Common myeloid progenitor, CD34-positive (primary cell): ENCODE measurements at regions not wholly inside any gene's neighbourhood (a gene's known extent, or its start where the extent isn't known, plus 50 kb on each side); places are given as distances from the start of the nearest gene placed in this dataset.
A peak's percentile ranks its signal among the peaks of the same experiment; 100 is the strongest.

Source experiments
- CTCF ChIA-PET: fragments of 350-600 bp; sonication (Branson Sonifier 250); formaldehyde crosslinking; loops from one replicate; lab custom pipeline; 2021; ENCODE audit warnings: antibody characterized with exemption; lab: Charles Lee
- POLR2A ChIA-PET: fragments of 350-600 bp; sonication (Branson Sonifier 250); formaldehyde crosslinking; loops from one replicate; lab custom pipeline; 2021; ENCODE audit warnings: antibody characterized with exemption; lab: Charles Lee
- DNase-seq, 3 donors: peaks; one replicate each; pipeline versions ENCODE4 v3.0.0 to v3.0.0-alpha.2; 2013
- H3K27ac ChIP-seq, 2 experiments: 1 replicate in 1 of 2; 2 replicates in 1 of 2; pipeline ENCODE4 v1.7.0; 2013; ENCODE audit warnings: inconsistent platforms in 2 of 2, low read length in 2 of 2, mild to moderate bottlenecking in 2 of 2, low read depth in 1 of 2, moderate library complexity in 1 of 2; ENCODE audit not compliant: severe bottlenecking in 2 of 2, insufficient read depth in 1 of 2, poor library complexity in 1 of 2
- H3K27me3 ChIP-seq, 5 experiments: replicated peaks in 2 of 5; 1 replicate in 3 of 5; 2 replicates in 2 of 5; pipeline versions ENCODE4 v1.6.1 to v1.7.0; 2013; ENCODE audit warnings: low read length in 4 of 5, mild to moderate bottlenecking in 2 of 5, moderate library complexity in 2 of 5, inconsistent platforms in 1 of 5; ENCODE audit not compliant: insufficient read depth in 5 of 5, control insufficient read depth in 4 of 5
- H3K36me3 ChIP-seq, 4 experiments: 1 replicate in 2 of 4; 2 replicates in 2 of 4; pipeline versions ENCODE4 v1.6.1 to v1.7.0; 2013; ENCODE audit warnings: low read length in 3 of 4, control low read depth in 1 of 4, mild to moderate bottlenecking in 1 of 4; ENCODE audit not compliant: control insufficient read depth in 4 of 4, insufficient read depth in 4 of 4
- H3K4me1 ChIP-seq, 4 experiments: 1 replicate in 3 of 4; 2 replicates in 1 of 4; pipeline versions ENCODE4 v1.6.1 to v1.7.1; 2013; ENCODE audit warnings: low read length in 3 of 4, mild to moderate bottlenecking in 3 of 4, control low read depth in 1 of 4, inconsistent platforms in 1 of 4, moderate library complexity in 1 of 4; ENCODE audit not compliant: control insufficient read depth in 4 of 4, insufficient read depth in 4 of 4; ENCODE audit errors: control extremely low read depth in 1 of 4
- H3K4me3 ChIP-seq, 7 experiments: 1 replicate in 4 of 7; 2 replicates in 3 of 7; pipeline versions ENCODE4 v1.5.1 to v1.7.0; 2013; ENCODE audit warnings: mild to moderate bottlenecking in 7 of 7, low read length in 6 of 7, moderate library complexity in 6 of 7, inconsistent platforms in 2 of 7, low read depth in 2 of 7, control low read depth in 1 of 7; ENCODE audit not compliant: insufficient read depth in 4 of 7, control insufficient read depth in 1 of 7; ENCODE audit errors: extremely low read depth in 1 of 7
- H3K9me3 ChIP-seq, 5 experiments: 1 replicate in 4 of 5; 2 replicates in 1 of 5; pipeline versions ENCODE4 v1.6.1 to v1.7.1; 2013; ENCODE audit warnings: low read length in 4 of 5, mild to moderate bottlenecking in 2 of 5, inconsistent platforms in 1 of 5, low read depth in 1 of 5, moderate library complexity in 1 of 5; ENCODE audit not compliant: control insufficient read depth in 4 of 5, insufficient read depth in 2 of 5; ENCODE audit errors: control extremely low read depth in 1 of 5
- WGBS: methylation state at CpG from one replicate; pipeline ENCODE4 v1.1.5; 2013; ENCODE audit not compliant: insufficient coverage; 5-methylcytosine and 5-hydroxymethylcytosine counted together

DNA sequence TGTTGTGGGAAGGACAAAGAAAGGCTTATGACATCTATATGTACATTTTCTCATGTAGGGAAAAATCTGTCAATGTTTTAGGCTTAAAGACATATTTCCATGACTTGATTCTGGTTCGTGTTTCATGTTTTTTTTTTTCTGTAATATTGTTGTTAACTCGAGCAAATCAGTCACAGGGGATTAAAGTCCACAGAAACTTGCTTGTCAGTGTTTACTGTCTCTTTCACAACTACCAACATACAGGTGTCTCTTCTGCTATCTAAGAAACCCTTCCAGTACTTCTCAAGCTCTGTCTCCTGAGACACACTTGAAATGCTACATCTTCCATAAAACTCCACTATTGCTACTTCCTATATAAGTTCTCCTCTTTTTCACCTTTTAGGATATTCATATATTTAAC is 130.9 kb upstream of the SLITRK6 start:
- no peak overlapping the region for H3K4me3 ChIP-seq
- no peaks in the 10 kb centered on the region for H3K4me1 ChIP-seq
- no peak for DNase-seq
- WGBS = no CpG with 5 or more reads among the region's 2 CpGs
- no peaks in the 10 kb centered on the region for H3K36me3 ChIP-seq
- H3K9me3 ChIP-seq = no peaks in the 10 kb centered on the region
- H3K27ac ChIP-seq = no peak overlapping the region
- no peaks in the 10 kb centered on the region for H3K27me3 ChIP-seq
- ChIA-PET POLR2A (no interaction called here), CTCF (no interaction called here)

DNA sequence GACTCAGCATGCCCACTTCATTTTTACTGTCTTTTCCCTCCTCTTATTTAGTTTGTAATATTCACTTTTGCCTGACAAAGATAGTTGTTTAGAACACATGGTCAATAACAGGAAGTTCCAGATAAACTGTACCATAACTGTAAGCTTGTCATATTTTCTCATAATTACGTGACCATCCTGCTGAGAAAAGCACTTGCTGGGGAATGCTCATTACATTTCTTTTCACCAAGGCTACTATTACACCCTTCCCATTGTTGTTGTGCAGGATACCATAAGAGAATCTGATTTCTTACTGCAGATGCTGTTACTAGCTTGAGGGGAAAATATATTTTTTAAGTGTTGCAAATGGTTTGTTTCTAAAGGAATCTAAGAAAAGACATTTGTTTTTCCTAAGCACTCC is 111.7 kb upstream of the SLITRK6 start:
- no peak for DNase-seq
- no peak overlapping the region for H3K27ac ChIP-seq
- 100% methylated on average over 1 of the region's 1 CpG for WGBS
- no peaks in the 10 kb centered on the region for H3K4me1 ChIP-seq
- H3K27me3 ChIP-seq = no peaks in the 10 kb centered on the region
- no peak overlapping the region for H3K4me3 ChIP-seq
- CTCF ChIA-PET = interaction anchor here (1.1 kb wide), 1 partner anchor 9 kb away, joined by 3 read pairs; no protein-coding TSS in a partner anchor
- H3K9me3 ChIP-seq = peaks cover 0 to 5% (median 4%) of the 10 kb centered on the region in 5 experiments
- POLR2A ChIA-PET = no interaction called here
- H3K36me3 ChIP-seq = no peaks in the 10 kb centered on the region

DNA sequence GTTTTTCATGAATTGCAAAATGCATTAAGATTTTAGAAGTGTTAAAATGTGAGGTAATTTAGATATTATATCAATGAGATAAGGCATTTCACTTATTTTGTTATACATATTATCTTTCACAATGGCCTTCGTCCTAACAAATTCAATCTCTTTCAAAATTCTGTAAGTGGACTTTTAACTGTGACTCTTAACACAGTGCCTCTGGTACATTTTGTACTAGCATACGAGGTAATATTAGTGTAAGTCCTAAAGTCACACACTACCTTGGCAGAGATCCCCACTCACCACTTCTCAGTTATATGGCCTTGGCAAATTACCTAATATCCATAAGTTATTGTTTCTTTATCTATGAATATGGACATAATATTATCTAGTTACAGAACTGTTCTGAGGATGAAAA is 101.3 kb upstream of the SLITRK6 start:
- H3K4me3 ChIP-seq = no peak overlapping the region
- POLR2A ChIA-PET = no interaction called here
- no peaks in the 10 kb centered on the region for H3K4me1 ChIP-seq
- no peaks in the 10 kb centered on the region for H3K9me3 ChIP-seq
- CTCF ChIA-PET = no interaction called here
- no peaks in the 10 kb centered on the region for H3K27me3 ChIP-seq
- no peak for DNase-seq
- no peak overlapping the region for H3K27ac ChIP-seq
- WGBS = no CpG with 5 or more reads among the region's 2 CpGs
- no peaks in the 10 kb centered on the region for H3K36me3 ChIP-seq

DNA sequence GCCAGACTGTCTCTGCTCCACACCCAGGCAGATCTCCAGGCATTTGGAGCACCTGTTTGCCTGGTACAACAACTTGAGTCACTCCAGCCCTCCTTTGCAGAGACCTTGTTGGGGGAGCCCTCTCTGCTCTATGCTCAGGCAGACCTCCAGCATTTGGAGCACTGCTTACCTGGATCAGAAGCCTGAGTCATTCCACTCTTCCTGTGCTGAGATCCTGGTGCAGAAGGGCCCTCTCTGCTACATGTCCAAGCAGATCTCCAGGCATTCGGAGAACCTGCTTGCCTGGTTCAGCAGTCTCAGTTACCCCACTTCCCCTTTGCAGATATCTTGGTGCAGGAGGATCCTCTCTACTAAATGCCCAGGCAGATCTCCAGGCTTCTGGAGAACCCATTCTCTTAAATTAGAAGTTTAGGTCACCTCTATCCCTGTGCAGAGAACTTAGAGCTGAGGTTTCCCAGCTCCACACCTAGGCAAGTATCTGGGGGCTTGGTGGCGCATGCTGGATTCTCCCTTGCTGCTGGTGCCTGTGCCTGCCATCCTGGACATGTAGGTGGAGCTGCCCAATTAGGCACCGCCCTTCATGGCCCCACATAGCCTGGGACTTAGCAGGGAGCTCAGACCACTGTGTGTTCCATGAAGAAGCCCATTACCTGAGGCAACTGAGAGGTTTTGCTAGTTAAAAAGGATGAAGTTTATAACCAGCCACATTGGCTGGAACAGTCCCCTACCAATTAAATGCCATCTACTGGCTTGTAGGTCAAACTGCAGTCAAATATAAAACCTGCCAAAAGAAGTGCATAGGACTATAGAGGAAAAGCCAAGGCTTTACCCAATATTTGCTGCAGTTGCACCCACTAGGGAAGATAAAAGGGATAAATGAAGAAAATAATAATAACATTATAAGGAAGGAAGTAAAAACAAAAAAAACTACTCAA is 97.6 kb upstream of the SLITRK6 start:
- H3K4me1 ChIP-seq = no peaks in the 10 kb centered on the region
- H3K27me3 ChIP-seq = no peaks in the 10 kb centered on the region
- POLR2A ChIA-PET = no interaction called here
- 94% methylated on average over 2 of the region's 3 CpGs for WGBS
- CTCF ChIA-PET = no interaction called here
- H3K9me3 ChIP-seq = no peaks in the 10 kb centered on the region
- no peak overlapping the region for H3K27ac ChIP-seq
- H3K4me3 ChIP-seq = no peak overlapping the region
- H3K36me3 ChIP-seq = no peaks in the 10 kb centered on the region
- peak in 1 of 3 donors; percentile 2 for DNase-seq

DNA sequence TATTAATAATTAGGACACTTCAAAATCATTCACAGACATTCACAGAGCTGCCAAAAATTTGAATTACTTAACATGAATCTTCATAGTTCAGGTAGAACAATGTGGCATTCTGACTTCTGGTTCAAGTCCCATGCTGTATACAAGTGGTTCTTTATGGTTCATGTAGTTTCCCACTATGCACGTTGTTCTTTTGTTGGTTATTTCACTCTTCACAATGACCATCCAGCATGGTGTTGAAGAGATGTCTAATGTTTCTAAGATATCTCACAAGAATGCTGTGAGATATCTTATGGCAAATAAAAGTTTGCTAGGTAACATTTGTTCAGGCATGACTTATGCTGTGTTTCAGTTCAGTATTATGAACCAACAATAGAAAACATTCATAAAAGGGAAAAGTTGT is 88.2 kb upstream of the SLITRK6 start:
- H3K27me3 ChIP-seq = no peaks in the 10 kb centered on the region
- H3K9me3 ChIP-seq = no peaks in the 10 kb centered on the region
- no peak for DNase-seq
- no CpG with 5 or more reads among the region's 1 CpG for WGBS
- POLR2A ChIA-PET = no interaction called here
- no peak overlapping the region for H3K27ac ChIP-seq
- no peak overlapping the region for H3K4me3 ChIP-seq
- H3K36me3 ChIP-seq = no peaks in the 10 kb centered on the region
- H3K4me1 ChIP-seq = no peaks in the 10 kb centered on the region
- CTCF ChIA-PET = no interaction called here

DNA sequence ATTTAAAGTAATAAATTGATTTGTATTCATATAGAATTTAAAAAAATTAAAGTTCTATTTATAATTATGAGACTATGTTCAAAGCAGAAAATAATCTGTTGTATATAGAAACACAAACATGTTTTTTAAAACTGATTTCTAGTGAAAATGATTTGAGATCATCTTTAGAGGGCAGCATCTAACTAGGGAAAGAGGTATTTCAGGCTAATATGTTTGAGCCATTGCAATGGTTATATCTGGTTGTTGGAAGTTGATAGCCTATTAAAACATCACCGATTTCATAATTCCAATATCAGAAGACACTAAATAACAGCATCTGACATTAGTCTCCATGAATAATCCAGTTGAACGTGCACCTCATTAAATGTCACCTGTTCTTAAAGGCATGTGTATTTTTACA is 79.8 kb upstream of the SLITRK6 start:
- 100% methylated on average over 1 of the region's 2 CpGs for WGBS
- H3K36me3 ChIP-seq = no peaks in the 10 kb centered on the region

DNA sequence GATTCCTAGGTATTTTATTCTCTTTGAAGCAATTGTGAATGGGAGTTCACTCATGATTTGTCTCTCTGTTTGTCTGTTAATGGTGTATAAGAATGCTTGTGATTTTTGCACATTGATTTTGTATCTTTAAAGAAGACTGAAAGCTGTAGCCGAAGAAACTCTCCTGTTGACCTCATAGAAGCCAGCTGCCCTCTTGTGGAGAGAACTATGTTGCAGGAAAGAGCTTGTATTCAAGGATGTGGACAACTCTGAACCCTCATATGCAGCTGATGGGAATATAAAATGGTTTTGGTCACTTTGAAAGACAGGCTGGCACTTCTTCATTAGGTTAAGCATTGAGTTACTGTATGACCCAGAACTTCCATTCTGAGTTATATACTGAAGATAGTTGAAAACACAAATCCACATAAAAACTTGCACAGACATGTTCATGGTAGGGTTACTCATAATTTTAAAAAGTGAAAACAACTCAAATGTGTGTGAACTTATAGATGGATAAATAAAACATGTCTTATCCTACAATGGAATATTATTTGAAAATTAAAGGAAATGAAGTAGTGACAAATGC is 65.8 kb upstream of the SLITRK6 start:
- Histone ChIP-seq H3K4me1 (no peaks in the 10 kb centered on the region), H3K27me3 (no peaks in the 10 kb centered on the region), H3K4me3 (no peak overlapping the region), H3K27ac (no peak overlapping the region), H3K9me3 (no peaks in the 10 kb centered on the region), H3K36me3 (no peaks in the 10 kb centered on the region)
- no CpG with 5 or more reads among the region's 1 CpG for WGBS
- POLR2A ChIA-PET = no interaction called here
- peak; percentile 7 to 29 (median 14) for DNase-seq
- CTCF ChIA-PET = no interaction called here

More for the DNA sequence above, 79.8 kb upstream of the SLITRK6 start:
- no peaks in the 10 kb centered on the region for H3K4me1 ChIP-seq
- DNase-seq = no peak
- H3K27ac ChIP-seq = no peak overlapping the region
- ChIA-PET CTCF (no interaction called here), POLR2A (no interaction called here)
- H3K9me3 ChIP-seq = no peaks in the 10 kb centered on the region
- no peaks in the 10 kb centered on the region for H3K27me3 ChIP-seq
- H3K4me3 ChIP-seq = no peak overlapping the region
